ENCODE measurements at regions not wholly inside any gene's neighbourhood (a gene's known extent, or its start where the extent isn't known, plus 50 kb on each side); places are given as distances from the start of the nearest gene placed in this dataset.

DNA sequence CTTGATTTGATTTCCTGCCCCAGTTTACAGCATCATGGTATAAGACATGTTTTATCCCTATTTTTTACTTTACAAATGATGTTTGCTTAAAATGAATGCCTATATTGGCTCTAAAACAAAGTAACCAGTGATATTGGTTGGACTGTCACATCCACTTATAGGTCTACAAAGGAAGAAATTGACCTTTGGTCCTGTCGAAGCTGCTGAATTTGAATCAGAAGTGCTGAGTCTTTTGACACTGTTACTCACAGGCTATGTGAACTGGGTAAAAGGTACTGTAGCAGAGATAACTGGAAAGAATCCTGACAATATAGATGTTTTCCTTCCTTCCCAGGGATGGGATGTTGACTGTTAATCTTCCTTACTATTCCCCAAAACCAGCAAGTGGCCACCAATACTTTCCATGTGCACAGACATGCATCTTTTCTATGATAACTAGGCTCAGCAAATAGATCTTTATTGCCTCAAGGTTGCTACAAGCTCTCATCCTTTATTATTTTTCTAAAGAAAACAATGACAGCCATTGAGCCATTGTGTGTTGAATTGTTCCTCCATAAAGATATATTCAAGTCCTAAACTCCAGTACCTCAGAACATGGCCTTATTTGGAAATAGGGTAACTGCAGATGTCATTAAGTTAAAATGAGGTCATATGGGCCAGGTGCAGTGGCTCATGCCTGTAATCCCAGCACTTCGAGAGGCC, 175.9 kb upstream of the NR5A2 start:
- TF ChIP-seq POLR2A (IDR thresholded peaks at IDR 0.05) (no peak), CTCF (IDR thresholded peaks at IDR 0.05 in 4 of 5, conservative IDR thresholded peaks at IDR 0.05 in 1 of 5) (no peak)

Measured in gastrocnemius medialis (tissue), 4 donors.